ENCODE measurements at regions not wholly inside any gene's neighbourhood (a gene's known extent, or its start where the extent isn't known, plus 50 kb on each side); places are given as distances from the start of the nearest gene placed in this dataset.

DNA sequence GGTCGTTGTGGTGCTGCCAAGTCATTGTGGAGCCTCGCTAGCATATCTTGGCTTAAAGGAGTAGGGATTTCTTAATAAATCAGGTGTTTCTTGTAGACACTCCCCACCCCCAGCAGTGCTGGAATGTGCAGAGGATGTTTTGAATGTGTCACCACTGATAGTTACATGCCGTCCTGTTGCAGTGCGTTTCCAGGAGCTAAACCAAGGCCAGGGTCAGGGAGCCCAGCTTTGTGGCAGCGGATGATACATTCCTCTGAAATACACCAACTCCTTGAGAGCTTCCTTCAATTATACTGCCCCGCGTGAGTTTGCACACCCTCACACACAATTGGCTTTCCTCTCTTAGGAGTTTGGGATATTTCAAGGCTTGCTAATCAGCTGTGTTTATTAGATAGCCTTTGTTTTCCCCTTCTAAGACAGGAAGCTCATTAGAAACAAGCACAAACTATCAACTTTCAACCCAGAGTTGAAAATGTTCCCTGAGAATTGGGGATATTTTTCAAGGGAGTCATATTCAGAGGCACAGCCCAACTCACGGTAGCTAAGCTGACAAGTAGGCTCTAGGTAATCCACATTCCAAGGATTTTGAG is 154.9 kb downstream of the C12orf75 start:
- 76% methylated on average over 8 of the region's 8 CpGs for WGBS
- intact Hi-C loops (cut with DNase I): no loop called here
- no peak for DNase-seq (ENCODE audit: low spot score)
- Histone ChIP-seq H3K4me1 (replicated peaks) (no peaks in the 10 kb centered on the region), H3K9me3 (no peaks in the 10 kb centered on the region), H3K27me3 (replicated peaks; ENCODE audit: insufficient read depth) (no peaks in the 10 kb centered on the region), H3K27ac (no peak overlapping the region), H3K36me3 (no peaks in the 10 kb centered on the region), H3K4me3 (no peak overlapping the region)
- TF ChIP-seq POLR2A (IDR thresholded peaks at IDR 0.05) (no peak), POLR2AphosphoS5 (IDR thresholded peaks at IDR 0.05) (peak; percentile 21)
- TF ChIP-seq, protein P1, sequence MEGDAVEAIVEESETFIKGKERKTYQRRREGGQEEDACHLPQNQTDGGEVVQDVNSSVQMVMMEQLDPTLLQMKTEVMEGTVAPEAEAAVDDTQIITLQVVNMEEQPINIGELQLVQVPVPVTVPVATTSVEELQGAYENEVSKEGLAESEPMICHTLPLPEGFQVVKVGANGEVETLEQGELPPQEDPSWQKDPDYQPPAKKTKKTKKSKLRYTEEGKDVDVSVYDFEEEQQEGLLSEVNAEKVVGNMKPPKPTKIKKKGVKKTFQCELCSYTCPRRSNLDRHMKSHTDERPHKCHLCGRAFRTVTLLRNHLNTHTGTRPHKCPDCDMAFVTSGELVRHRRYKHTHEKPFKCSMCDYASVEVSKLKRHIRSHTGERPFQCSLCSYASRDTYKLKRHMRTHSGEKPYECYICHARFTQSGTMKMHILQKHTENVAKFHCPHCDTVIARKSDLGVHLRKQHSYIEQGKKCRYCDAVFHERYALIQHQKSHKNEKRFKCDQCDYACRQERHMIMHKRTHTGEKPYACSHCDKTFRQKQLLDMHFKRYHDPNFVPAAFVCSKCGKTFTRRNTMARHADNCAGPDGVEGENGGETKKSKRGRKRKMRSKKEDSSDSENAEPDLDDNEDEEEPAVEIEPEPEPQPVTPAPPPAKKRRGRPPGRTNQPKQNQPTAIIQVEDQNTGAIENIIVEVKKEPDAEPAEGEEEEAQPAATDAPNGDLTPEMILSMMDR (IDR thresholded peaks at IDR 0.05): no peak

DNA sequence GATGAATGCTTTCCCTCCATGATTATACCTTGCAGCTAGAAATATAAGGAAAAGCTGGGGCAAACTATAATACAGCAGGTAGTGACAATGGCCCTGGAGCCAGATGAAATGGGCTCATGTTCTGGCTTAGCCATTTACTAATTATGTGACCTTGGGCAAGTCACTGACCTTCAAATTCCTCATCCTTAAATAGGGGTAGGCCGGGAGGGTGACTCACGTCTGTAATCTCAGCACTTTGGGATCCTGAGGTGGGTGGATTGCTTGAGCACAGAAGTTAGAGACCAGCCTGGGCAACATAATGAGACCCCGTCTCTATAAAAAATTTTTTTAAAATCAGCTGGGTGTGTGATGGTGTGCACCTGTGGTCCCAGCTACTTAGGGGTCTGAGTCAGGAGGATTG is 155.4 kb downstream of the C12orf75 start:
- WGBS: 91% methylated on average over 3 of the region's 3 CpGs
- H3K9me3 ChIP-seq: no peaks in the 10 kb centered on the region
- H3K36me3 ChIP-seq: no peaks in the 10 kb centered on the region
- H3K27ac ChIP-seq: no peak overlapping the region
- intact Hi-C loops (cut with DNase I): no loop called here
- no peak overlapping the region for H3K4me3 ChIP-seq
- H3K27me3 ChIP-seq (replicated peaks; ENCODE audit: insufficient read depth): no peaks in the 10 kb centered on the region
- H3K4me1 ChIP-seq (replicated peaks): no peaks in the 10 kb centered on the region
- no peak for TF ChIP-seq POLR2AphosphoS5 (IDR thresholded peaks at IDR 0.05)
- TF ChIP-seq POLR2A (IDR thresholded peaks at IDR 0.05): no peak
- TF ChIP-seq, protein P1 (IDR thresholded peaks at IDR 0.05): no peak
- DNase-seq (ENCODE audit: low spot score): no peak

DNA sequence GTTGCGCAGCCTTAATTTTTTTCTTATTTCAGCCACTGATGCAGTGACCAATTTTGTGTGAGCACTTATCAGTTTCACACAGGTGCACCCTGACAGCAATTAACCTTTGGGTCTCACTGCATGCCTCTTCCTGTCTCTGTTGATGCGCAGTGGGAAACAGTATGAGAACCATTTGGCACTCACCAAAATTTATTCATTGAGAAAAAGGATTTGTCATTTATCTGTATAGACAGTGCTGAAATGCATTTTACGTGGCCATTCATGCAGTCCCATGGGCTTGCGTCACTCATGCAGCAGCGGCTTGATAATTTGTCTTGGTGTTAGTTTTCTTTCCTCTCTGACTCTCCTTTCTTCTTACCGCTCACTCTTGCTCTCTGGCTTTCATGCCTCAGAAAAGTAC is 157.5 kb downstream of the C12orf75 start:
- TF ChIP-seq, protein P1 (IDR thresholded peaks at IDR 0.05): no peak
- TF ChIP-seq POLR2A (IDR thresholded peaks at IDR 0.05): no peak
- TF ChIP-seq POLR2AphosphoS5 (IDR thresholded peaks at IDR 0.05): no peak
- 83% methylated on average over 6 of the region's 6 CpGs for WGBS
- H3K27ac ChIP-seq: no peak overlapping the region
- no peak overlapping the region for H3K4me3 ChIP-seq
- H3K4me1 ChIP-seq (replicated peaks): no peaks in the 10 kb centered on the region
- no peaks in the 10 kb centered on the region for H3K9me3 ChIP-seq
- intact Hi-C loops (cut with DNase I): no loop called here
- DNase-seq (ENCODE audit: low spot score): no peak
- H3K27me3 ChIP-seq (replicated peaks; ENCODE audit: insufficient read depth): no peaks in the 10 kb centered on the region
- no peaks in the 10 kb centered on the region for H3K36me3 ChIP-seq

DNA sequence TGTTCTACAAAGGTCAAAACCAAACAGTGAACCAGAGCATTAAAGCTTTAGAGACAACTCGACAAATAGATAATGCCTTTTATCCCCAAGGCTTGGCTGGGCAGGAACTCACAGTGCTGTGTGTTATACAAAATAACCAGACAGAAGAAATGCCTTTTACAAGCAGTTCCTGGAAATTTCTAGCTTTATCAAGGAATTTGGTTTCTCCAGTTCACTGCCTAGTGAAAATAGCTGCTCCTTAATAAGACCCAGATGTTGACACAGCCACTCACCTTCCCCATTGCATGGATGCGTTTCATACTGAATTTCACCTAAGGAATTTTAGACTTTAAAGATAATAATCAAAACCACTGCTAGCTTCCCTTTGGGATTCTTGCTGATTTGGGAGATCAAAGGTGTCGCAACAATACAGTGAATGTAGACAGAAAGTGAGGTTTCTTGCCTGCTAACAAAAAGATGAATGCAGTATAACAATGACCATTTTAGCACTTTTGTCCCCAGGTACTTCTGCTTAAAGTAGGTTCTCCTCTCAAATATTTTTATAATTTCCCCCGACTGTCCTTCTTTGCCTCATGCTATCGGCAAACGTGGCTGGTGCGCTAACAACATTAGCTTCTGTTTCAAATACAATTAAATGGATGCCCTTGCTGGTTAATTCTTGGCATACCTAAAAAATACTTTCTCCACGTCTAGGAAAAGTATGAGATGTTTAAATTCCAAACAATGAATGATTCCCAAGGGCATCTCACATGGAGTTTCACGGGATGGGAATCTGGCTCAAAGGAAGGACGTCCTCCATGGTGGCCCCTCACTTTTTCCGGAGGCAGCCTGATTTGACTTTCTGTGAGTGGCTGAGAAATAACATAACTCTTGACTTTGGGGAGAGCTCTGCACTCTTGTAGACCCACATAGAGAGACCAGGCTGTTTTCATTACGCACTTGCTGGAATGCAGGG is 162.4 kb downstream of the C12orf75 start:
- no peak overlapping the region for H3K27ac ChIP-seq
- no peak for DNase-seq (ENCODE audit: low spot score)

More for the DNA sequence above, 162.4 kb downstream of the C12orf75 start:
- Histone ChIP-seq H3K9me3 (no peaks in the 10 kb centered on the region), H3K4me3 (no peak overlapping the region), H3K36me3 (no peaks in the 10 kb centered on the region), H3K27me3 (replicated peaks; ENCODE audit: insufficient read depth) (no peaks in the 10 kb centered on the region), H3K4me1 (replicated peaks) (no peaks in the 10 kb centered on the region)
- TF ChIP-seq POLR2A (IDR thresholded peaks at IDR 0.05) (no peak), POLR2AphosphoS5 (IDR thresholded peaks at IDR 0.05) (no peak)
- TF ChIP-seq, protein P1 (IDR thresholded peaks at IDR 0.05): no peak
- 46% methylated on average over 12 of the region's 12 CpGs for WGBS
- intact Hi-C loops (cut with DNase I): no loop called here
